HG03175 (cell line): ENCODE measurements at regions not wholly inside any gene's neighbourhood (a gene's known extent, or its start where the extent isn't known, plus 50 kb on each side); places are given as distances from the start of the nearest gene placed in this dataset.
"Not testable (repeated sequence)": the region's sequence is repeated elsewhere in the genome, so short reads cannot be mapped to it uniquely, and the experiment has no call there.

Source experiments
- ATAC-seq: cut with Tn5 transposase; IDR thresholded peaks from one replicate; pipeline ENCODE4 v1.9.1; 2021; ENCODE audit warnings: mild to moderate bottlenecking, moderate library complexity; ENCODE audit not compliant: unreplicated experiment

- ATAC-seq, result no peak
Observed at GRCh38 chr5:36389245-36389644, 87.5 kb upstream of the RANBP3L start.

- no peak for ATAC-seq
Observed at GRCh38 chr5:36390640-36391039, 88.9 kb upstream of the RANBP3L start.

- no peak for ATAC-seq
Observed at GRCh38 chr5:36392186-36392585, 90.5 kb upstream of the RANBP3L start.

- ATAC-seq, result no peak
Observed at GRCh38 chr5:36392818-36393217, 91.1 kb upstream of the RANBP3L start.

GRCh38 chr5:36393656-36394428 is 92.1 kb upstream of the RANBP3L start:
- no peak for ATAC-seq

GRCh38 chr5:36395260-36395659 is 93.6 kb upstream of the RANBP3L start:
- ATAC-seq, result no peak

- ATAC-seq, result not testable (repeated sequence)
Observed at GRCh38 chr5:36395947-36396346, 94.2 kb upstream of the RANBP3L start.

- no peak for ATAC-seq
Observed at GRCh38 chr5:36396640-36397039, 94.9 kb upstream of the RANBP3L start.

- ATAC-seq, result no peak
Observed at GRCh38 chr5:36397901-36398536, 96.3 kb upstream of the RANBP3L start.

- ATAC-seq, result no peak
Observed at GRCh38 chr5:36402512-36402906, 100.8 kb upstream of the RANBP3L start.

GRCh38 chr5:36403632-36404311 is 102.1 kb upstream of the RANBP3L start:
- no peak for ATAC-seq

- ATAC-seq, result no peak
Observed at GRCh38 chr5:36406023-36406422, 104.3 kb upstream of the RANBP3L start.

- ATAC-seq, result no peak
Observed at GRCh38 chr5:36407396-36407795, 105.7 kb upstream of the RANBP3L start.

GRCh38 chr5:36409711-36410110 is 108.0 kb upstream of the RANBP3L start:
- ATAC-seq, result not testable (repeated sequence)

- ATAC-seq, result not testable (repeated sequence)
Observed at GRCh38 chr5:36410672-36411071, 109.0 kb upstream of the RANBP3L start.

- no peak for ATAC-seq
Observed at GRCh38 chr5:36414869-36415282, 113.2 kb upstream of the RANBP3L start.

GRCh38 chr5:36416605-36417004 is 114.9 kb upstream of the RANBP3L start:
- no peak for ATAC-seq

GRCh38 chr5:36417221-36417620 is 115.5 kb upstream of the RANBP3L start:
- no peak for ATAC-seq

- no peak for ATAC-seq
Observed at GRCh38 chr5:36417668-36418067, 116.0 kb upstream of the RANBP3L start.

- no peak for ATAC-seq
Observed at GRCh38 chr5:36418152-36418979, 116.7 kb upstream of the RANBP3L start.

GRCh38 chr5:36421256-36421655 is 119.6 kb upstream of the RANBP3L start:
- no peak for ATAC-seq
